Muscle of back (tissue), 3 donors: ENCODE measurements at regions not wholly inside any gene's neighbourhood (a gene's known extent, or its start where the extent isn't known, plus 50 kb on each side); places are given as distances from the start of the nearest gene placed in this dataset.

Experiments used
- DNase-seq, 3 donors: peaks; one replicate each; pipeline versions ENCODE4 v3.0.0 to v3.0.0-alpha.2; 2013

DNA sequence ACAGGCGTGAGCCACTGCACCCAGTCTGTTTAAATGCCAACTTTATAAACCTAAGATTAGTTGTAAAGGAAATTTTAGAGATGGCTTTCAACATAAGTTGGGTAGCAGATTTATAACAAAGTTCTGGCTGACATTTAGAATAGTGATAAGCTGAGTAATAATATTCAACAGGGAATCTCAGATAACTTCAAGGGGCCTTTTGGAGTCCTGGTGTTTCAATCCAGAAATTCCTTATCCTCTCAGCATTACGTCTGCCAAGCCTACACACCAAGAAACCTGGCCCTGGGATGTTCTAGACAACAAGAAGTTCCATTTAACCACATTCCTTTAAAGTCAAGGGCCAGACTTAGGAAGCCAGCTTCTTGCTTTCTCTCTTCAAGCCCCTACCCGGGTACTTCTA, 59.5 kb upstream of the DYRK2 start:
- no peak for DNase-seq

DNA sequence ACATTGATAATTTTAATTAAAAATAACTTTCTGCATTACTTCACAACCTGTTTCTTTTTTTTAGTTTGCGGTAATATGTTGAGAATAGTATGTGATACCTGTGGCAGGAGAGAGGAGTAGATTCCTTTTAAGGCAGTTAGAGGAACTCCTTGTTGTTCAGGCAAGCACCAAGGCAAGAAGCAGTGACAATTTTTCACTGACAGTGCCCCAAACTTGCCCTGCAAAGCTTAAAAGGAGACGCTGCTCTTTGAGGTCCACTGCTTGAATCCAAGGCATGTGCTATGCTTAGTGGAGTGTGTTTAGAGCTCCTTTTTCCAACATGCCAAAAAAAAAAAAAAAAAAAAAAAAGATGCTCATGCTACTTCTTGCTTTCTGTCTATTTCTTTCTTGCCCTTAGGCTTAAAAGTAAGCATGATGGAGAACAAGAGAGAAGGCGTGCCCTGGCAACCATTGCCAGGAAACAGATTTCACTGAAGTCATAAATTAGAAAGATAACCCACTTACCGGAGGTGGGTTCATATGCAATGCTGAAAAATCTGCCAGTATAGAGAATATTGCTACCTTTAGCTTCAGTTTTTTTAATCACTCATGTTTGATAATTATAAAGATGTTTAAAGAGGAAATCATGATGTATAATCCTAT, 58.3 kb upstream of the DYRK2 start:
- DNase-seq = no peak

DNA sequence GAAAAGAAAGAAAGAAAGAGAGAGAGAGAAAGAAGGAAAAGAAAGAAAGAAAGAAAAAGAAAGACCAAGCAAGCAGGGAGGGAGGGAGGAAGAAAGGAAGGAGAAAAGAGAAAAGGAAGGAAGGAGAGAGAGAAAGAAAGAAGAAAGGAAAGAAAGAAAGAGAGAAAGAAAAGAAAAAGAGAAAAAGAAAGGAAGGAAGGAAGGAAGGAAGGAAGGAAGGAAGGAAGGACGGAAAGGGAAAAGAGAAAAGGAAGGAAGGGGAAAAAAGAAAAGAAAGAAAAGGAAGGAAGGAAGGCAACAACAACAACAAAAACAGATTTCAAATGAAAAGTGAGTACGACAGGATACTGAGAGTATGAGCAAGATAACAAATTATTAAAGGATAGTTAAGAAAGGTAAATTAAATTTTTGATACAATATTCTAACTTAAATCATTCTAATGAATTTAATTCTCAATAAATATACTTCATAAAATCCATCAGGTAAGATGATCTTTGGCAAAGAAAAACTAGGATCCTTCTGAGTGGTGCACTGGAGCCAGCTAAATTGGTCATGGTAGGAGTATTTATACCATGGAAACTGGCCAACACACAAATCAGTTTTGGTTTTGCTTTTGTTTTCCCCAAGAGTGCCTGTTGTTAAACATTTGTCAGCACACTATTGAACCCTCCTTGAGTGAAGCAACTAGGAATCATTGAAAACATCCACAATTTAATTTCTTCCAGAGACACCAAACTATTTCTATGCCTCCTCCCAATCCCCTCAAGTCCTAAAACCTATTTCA, 56.1 kb upstream of the DYRK2 start:
- DNase-seq = peak; percentile 34 to 55 (median 41)

DNA sequence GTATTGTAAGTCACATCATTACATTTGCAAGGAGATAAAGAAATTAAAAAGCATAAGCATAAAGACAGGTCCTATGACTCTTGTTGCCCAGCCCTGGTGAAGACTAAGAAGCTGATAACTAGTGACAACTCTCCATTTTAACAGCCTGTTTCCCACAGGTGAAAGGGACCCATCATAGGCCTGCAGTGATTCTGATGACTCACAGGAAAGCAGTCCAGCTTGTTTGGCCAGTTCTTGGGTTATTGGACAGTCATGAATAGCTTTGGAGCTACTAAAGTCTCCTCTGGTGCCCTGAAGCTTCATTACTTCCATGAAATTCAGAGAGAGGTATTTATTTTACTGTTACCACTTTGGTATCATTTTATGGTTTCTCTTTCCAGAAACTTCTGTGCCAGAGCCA, 55.5 kb upstream of the DYRK2 start:
- no peak for DNase-seq

DNA sequence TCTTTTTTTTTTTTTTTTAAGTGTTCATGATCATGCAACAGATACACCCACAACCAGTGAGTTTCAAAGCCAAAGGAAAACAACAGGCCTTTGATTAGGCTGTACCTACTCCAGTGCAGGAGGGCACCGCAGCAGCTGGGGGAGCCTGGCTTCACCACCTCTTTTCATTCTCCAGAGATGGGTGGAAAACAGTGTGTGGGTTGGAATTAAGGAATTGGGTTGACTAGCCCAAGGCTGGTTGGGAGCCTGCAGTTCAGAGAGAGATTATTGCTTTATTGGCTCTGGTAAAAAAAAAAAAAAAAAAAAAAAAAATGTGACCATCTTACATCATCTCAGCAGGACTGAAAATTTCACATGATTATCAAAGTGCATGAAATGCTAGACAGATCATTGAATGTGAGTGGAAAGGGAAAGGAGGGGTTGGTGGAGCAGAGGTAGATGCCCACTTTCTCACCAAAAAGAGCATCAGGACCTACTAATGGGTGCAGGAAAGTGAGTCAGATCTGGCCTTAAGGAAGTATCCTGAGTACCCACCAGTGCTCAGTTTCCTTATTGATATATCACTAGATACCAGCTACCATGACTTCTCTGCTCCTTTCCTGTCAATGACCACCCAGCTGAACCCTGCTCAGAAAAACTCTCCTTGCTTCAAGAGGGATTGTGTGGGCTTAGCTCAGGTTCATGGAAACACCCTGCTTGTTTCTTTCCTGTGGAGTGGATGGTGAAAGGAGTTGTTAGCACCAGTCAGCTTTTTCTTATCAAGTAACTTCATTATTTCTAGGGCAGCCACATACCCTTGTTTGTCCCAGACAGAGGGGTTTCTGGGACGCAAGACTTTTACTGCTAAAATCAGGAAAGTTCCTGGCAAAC, 54.8 kb upstream of the DYRK2 start:
- DNase-seq = no peak

DNA sequence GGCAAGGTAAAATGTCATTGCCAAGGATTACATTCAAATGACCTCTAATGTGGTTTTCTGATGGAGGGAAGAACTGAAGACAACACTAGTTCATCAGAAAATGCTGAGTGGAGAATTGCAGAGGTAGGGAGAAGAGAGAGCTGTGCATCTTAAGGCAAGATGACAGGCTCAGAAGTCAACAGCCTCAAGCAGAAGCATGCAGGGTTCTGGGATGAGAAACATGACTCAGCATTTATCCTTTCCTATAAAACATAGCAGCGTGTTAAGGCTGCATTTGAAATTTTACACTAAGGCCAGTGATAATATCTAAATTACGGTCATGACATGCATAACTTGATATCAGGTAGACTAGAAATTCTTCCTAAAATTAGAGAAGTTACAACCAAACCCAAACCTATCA, 53.7 kb upstream of the DYRK2 start:
- DNase-seq = no peak

DNA sequence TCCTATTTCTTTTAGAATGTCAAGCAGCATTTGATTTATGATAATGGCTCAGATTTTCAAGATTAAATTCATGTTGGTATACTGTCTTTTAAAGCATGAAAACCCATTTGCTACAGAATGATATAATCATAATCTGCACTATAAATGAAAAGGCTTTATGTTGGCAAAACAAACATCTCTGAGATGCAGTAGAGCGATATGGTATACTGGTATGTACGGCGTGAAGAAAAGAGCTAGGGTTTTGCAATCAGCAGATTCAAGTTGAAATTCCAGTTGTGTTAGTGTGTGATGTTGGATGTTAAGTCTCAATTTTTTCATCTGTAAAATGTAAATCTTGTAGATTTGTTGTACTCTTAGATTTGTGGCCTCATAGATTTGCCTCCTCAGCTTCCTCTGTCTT, 53.2 kb upstream of the DYRK2 start:
- no peak for DNase-seq

DNA sequence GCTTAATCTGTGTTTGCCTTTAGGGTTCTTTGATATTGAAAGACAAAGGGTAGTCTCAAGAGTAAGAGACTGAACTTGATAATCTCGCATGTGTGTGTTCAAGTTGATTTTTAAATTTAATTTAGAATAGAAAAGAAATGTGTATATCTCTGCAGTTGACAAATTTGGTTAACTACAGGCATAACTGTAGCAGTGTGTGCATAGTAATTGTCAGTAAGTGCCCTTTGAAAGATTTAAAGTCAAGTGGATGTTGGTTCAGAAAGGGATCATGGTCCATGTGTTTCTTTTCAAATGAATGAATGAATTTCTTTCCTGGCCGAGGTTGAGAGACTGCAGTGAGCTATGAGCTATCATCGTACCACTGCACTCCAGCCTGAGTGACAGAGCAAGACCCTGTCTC, 49.9 kb upstream of the DYRK2 start:
- DNase-seq = no peak
